ENCODE measurements at regions not wholly inside any gene's neighbourhood (a gene's known extent, or its start where the extent isn't known, plus 50 kb on each side); places are given as distances from the start of the nearest gene placed in this dataset.

DNA sequence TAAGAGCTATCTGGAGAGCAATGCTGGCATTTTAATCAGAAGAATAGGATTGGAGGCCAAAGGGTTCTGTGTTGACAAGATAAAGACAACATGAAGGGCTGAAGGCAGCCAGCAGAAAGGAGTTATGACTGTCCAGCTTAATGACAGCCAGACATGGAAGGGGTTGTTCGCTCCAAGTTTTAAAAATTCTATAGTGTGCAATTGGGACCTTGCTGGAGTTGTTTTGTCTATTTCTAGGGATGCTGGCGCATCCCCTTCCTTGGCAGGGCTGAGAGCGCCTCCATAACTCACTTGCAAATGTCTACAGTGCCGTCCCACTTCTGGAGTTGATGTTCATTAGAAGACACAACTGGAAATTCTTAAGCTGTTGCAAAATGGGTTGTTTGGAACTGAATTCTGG lies 200.7 kb downstream of the TLE3 start:
- TF ChIP-seq, protein P1, sequence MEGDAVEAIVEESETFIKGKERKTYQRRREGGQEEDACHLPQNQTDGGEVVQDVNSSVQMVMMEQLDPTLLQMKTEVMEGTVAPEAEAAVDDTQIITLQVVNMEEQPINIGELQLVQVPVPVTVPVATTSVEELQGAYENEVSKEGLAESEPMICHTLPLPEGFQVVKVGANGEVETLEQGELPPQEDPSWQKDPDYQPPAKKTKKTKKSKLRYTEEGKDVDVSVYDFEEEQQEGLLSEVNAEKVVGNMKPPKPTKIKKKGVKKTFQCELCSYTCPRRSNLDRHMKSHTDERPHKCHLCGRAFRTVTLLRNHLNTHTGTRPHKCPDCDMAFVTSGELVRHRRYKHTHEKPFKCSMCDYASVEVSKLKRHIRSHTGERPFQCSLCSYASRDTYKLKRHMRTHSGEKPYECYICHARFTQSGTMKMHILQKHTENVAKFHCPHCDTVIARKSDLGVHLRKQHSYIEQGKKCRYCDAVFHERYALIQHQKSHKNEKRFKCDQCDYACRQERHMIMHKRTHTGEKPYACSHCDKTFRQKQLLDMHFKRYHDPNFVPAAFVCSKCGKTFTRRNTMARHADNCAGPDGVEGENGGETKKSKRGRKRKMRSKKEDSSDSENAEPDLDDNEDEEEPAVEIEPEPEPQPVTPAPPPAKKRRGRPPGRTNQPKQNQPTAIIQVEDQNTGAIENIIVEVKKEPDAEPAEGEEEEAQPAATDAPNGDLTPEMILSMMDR (IDR thresholded peaks at IDR 0.05; ENCODE audit: insufficient read depth, low read depth, low read length, missing control alignments): no peak
- H3K4me3 ChIP-seq (ENCODE audit: low read depth, low read length): no peak overlapping the region
- DNase-seq (ENCODE audit: low read depth): no peak

DNA sequence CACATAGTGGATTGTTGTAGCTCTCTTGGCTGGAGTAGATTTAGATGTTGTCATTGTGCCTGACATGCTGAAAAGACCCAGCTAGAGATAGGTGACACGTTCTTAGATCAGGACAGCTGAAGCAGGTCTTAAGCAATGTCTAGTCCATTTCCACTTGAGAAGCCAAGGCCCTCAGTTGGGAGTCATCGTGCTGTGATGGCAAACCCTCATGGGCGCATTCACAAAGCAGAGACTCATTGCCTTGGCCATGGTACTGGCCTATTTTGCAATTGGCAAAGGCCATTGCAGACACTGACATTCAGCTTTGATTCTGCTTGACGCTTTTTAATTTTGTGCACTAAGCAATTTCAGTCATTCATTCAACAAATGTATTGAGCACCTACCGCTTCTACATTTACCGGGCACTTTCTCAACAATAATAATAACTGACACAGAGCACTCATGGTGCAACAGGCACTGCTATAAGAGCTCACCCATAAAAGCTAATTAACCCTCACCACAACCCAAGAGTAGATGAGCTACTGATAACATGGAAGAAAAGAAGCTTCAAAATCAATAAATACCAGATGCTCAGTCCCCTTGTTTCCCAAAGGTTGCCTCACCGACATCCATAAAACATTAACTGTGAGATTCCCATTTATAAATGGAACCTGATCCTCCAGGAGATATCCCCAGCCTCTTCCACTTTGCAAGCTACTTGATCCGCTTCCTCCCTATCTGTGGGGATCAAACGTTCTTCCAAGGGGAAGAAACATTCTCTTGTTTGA lies 200.1 kb downstream of the TLE3 start:
- DNase-seq (ENCODE audit: low read depth): no peak
- TF ChIP-seq, protein P1 (IDR thresholded peaks at IDR 0.05; ENCODE audit: insufficient read depth, low read depth, low read length, missing control alignments): no peak
- no peak overlapping the region for H3K4me3 ChIP-seq (ENCODE audit: low read depth, low read length)

DNA sequence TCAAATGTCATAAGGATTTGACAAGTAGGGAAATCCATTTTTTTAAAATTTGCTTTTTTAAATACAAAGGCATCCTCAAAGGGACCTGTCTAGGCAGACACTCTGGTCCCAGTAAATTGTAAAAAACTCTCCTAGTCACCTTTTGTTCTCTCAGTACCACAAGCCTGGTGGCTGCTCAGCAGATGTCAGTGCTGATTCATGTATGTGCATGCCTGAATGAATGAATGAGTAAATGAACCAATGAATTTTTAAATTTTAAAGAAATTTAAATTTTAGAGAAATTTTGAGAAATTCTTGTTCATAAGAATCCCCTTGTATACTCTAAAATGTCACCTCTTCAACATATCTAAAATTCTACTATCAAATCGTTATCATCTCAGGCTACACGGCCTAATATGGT lies 199.5 kb downstream of the TLE3 start:
- TF ChIP-seq, protein P1 (IDR thresholded peaks at IDR 0.05; ENCODE audit: insufficient read depth, low read depth, low read length, missing control alignments): no peak

DNA sequence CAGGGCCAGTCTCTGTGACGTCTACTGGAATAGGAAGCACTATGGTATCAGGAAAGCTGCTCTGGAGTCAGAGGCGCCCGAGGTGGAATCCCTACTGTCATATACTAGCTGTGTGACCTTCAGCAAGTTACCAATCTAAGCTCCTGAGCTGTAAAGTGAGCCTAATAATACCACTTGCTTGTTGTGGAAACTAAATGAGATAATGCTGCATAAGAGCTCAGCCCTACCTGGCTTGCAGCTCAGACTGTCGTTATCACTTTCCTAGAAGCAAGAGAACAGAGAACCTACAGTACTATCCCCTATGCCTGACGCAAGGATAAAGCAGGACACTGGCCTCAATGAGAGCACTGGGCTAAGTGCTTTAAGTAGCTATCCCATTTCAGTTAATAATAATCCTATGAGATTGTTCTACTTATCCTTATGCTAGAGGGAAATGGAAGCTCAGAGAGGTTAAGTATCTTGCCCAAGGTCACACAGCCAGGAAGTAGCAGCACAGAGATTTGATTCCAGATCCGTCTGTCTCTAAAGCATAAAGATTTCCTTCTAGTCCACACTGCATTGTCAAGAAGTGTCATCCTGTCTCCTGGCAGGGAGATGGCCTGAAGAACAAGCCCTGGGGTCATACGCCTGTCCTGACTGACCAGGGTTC lies 195.2 kb downstream of the TLE3 start:
- TF ChIP-seq, protein P1 (IDR thresholded peaks at IDR 0.05; ENCODE audit: insufficient read depth, low read depth, low read length, missing control alignments): no peak
- H3K4me3 ChIP-seq (ENCODE audit: low read depth, low read length): no peak overlapping the region
- DNase-seq (ENCODE audit: low read depth): no peak

More for the DNA sequence above, 199.5 kb downstream of the TLE3 start:
- no peak for DNase-seq (ENCODE audit: low read depth)
- no peak overlapping the region for H3K4me3 ChIP-seq (ENCODE audit: low read depth, low read length)

DNA sequence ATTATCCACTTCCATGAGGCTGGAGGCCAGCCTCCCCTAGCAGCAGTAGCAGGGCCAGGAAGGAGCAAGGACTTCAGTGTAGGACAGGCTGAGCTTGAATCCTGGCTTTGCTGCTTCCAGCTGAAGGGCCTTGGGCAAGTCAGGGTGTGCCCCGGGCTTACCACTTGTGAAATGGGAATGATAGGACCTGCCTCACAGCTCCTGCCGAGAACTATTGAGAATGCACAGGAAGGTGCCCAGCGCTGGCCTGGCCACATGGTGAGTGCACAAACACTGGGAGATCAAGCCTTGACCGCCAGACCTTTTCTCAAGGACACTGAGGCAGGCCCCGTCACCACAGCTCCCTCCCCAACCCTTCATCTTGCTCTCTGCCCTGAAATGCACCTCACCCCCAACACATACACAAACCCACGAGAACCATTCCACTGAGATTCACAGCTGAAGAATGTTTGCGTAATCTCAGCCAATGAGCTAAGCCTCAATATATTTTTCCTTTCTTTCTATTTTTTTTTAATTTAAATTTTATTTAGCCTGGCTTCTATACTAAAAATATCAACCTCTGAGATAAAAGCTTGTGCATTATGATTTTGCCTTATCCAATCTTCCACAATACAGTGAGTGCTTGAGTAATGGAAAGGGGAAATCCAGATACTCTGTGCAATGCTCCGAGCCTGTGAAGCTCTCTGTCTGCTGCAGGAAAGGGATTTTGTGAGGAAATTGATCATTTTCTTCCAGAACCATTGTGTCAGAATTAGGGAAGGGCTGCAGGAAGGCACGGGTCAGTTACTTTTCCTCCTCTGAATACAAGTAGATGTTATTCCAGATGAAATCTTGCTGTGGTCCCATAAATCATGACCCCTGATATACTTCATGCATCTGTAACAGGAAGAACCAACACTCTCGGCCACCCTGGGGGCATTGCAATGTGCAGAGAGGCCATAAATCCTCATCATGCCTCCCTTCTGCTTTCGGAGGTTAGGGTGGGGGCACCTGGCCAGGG lies 193.9 kb downstream of the TLE3 start:
- no peak overlapping the region for H3K4me3 ChIP-seq (ENCODE audit: low read depth, low read length)
- TF ChIP-seq, protein P1 (IDR thresholded peaks at IDR 0.05; ENCODE audit: insufficient read depth, low read depth, low read length, missing control alignments): no peak
- no peak for DNase-seq (ENCODE audit: low read depth)

DNA sequence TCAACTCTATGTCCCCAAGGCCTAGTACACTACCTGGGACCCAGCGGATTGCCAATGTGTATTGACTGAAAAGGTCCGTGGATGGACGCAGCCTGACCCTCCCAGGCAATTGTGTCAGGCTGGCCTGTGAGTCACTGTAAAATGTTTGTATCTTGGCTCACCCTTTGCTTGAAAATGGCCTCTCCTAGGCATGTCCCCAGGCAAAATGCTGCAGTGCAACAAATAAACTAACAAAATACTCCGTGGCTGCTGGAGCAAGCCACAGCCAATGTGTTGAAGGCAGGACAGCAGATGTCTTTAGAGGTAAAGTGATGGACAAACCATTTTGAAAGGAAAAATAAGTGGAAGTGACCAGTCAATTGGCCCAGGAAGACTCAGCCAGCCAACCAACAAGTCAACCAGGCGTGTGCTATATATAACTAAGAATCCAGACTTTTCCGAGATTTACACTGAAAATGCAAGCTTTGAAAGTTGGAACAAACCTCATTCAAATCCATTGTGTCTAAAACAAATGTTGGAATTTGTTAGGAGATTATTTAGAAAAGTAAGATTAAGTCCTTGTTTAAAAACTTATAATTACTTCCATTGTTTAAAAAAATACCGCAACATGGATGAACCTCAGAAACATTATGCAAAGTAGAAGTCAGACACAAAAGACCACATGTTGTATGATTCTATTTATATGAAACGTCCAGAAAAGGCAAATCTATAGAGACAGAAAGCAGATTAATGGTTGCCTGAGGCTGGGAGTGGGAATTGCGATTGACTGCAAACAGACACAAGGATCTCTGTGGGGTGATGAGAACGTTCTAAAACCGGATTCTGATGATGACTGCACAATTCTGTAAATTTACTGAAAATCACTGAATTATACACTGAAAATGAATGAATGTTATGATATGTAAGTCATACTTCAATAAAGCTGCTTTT lies 191.2 kb downstream of the TLE3 start:
- TF ChIP-seq, protein P1 (IDR thresholded peaks at IDR 0.05; ENCODE audit: insufficient read depth, low read depth, low read length, missing control alignments): no peak
- H3K4me3 ChIP-seq (ENCODE audit: low read depth, low read length): no peak overlapping the region
- DNase-seq (ENCODE audit: low read depth): no peak

Data from GM12865 (cell line).